ENCODE measurements at regions not wholly inside any gene's neighbourhood (a gene's known extent, or its start where the extent isn't known, plus 50 kb on each side); places are given as distances from the start of the nearest gene placed in this dataset.

GRCh38 chr1:209309198-209309597, 274.3 kb upstream of the CAMK1G start:
- Histone ChIP-seq H3K27me3 (ENCODE audit: control insufficient read depth, insufficient read depth, low read length) (no peaks in the 10 kb centered on the region), H3K9me3 (ENCODE audit: control insufficient read depth in 2 of 3, insufficient read depth in 1 of 3, low read length in 3 of 3) (no peaks in the 10 kb centered on the region), H3K4me1 (ENCODE audit: control insufficient read depth in 2 of 3, insufficient read depth in 2 of 3, low read depth in 1 of 3, low read length in 3 of 3) (no peaks in the 10 kb centered on the region), H3K9ac (ENCODE audit: low read length in 3 of 3) (no peak overlapping the region), H3K36me3 (ENCODE audit: control insufficient read depth in 2 of 3, insufficient read depth in 3 of 3, low read length in 3 of 3) (no peaks in the 10 kb centered on the region), H3K4me3 (ENCODE audit: low read length in 3 of 3) (no peak overlapping the region), H3K27ac (ENCODE audit: low read depth in 2 of 2, low read length in 2 of 2) (no peak overlapping the region)
- TF ChIP-seq, protein P1, sequence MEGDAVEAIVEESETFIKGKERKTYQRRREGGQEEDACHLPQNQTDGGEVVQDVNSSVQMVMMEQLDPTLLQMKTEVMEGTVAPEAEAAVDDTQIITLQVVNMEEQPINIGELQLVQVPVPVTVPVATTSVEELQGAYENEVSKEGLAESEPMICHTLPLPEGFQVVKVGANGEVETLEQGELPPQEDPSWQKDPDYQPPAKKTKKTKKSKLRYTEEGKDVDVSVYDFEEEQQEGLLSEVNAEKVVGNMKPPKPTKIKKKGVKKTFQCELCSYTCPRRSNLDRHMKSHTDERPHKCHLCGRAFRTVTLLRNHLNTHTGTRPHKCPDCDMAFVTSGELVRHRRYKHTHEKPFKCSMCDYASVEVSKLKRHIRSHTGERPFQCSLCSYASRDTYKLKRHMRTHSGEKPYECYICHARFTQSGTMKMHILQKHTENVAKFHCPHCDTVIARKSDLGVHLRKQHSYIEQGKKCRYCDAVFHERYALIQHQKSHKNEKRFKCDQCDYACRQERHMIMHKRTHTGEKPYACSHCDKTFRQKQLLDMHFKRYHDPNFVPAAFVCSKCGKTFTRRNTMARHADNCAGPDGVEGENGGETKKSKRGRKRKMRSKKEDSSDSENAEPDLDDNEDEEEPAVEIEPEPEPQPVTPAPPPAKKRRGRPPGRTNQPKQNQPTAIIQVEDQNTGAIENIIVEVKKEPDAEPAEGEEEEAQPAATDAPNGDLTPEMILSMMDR (IDR thresholded peaks at IDR 0.05; ENCODE audit: borderline replicate concordance, extremely low read depth, insufficient read depth): no peak
- DNase-seq: no peak
- intact Hi-C loops (cut with DNase I): no loop called here
- FAIRE-seq: no peak

GRCh38 chr1:209311770-209312169, 271.7 kb upstream of the CAMK1G start:
- TF ChIP-seq, protein P1 (IDR thresholded peaks at IDR 0.05; ENCODE audit: borderline replicate concordance, extremely low read depth, insufficient read depth): no peak
- no peak overlapping the region for H3K9ac ChIP-seq (ENCODE audit: low read length in 3 of 3)
- FAIRE-seq: no peak

DNA sequence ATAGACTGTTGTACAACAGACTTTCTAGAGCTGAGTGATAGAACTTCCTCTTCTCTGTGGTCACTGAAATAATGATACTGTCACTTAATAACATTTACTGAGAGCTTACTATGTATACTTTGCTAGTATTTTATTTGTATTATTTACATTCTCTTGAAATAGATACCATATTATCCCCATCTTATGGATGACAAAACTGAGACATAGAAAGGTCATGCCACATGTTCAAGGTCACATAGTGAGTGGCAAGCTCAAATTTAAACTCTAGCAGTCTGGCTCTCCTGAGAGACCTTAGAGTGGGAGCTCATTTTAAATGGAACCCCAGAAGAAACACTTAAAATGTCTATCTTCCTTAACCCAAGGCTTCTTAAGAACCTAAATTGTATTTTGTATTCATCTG, 266.6 kb upstream of the CAMK1G start:
- no peak for FAIRE-seq
- Histone ChIP-seq H3K9me3 (ENCODE audit: control insufficient read depth in 2 of 3, insufficient read depth in 1 of 3, low read length in 3 of 3) (no peaks in the 10 kb centered on the region), H3K36me3 (ENCODE audit: control insufficient read depth in 2 of 3, insufficient read depth in 3 of 3, low read length in 3 of 3) (no peaks in the 10 kb centered on the region), H3K27ac (ENCODE audit: low read depth in 2 of 2, low read length in 2 of 2) (no peak overlapping the region), H3K4me1 (ENCODE audit: control insufficient read depth in 2 of 3, insufficient read depth in 2 of 3, low read depth in 1 of 3, low read length in 3 of 3) (no peaks in the 10 kb centered on the region), H3K27me3 (ENCODE audit: control insufficient read depth, insufficient read depth, low read length) (no peaks in the 10 kb centered on the region), H3K4me3 (ENCODE audit: low read length in 3 of 3) (no peak overlapping the region), H3K9ac (ENCODE audit: low read length in 3 of 3) (no peak overlapping the region)
- DNase-seq: no peak
- intact Hi-C loops (cut with DNase I): no loop called here
- TF ChIP-seq, protein P1 (IDR thresholded peaks at IDR 0.05; ENCODE audit: borderline replicate concordance, extremely low read depth, insufficient read depth): no peak

More at GRCh38 chr1:209311770-209312169, 271.7 kb upstream of the CAMK1G start:
- H3K27me3 ChIP-seq (ENCODE audit: control insufficient read depth, insufficient read depth, low read length): no peaks in the 10 kb centered on the region
- DNase-seq: no peak
- H3K4me1 ChIP-seq (ENCODE audit: control insufficient read depth in 2 of 3, insufficient read depth in 2 of 3, low read depth in 1 of 3, low read length in 3 of 3): no peaks in the 10 kb centered on the region
- no peaks in the 10 kb centered on the region for H3K36me3 ChIP-seq (ENCODE audit: control insufficient read depth in 2 of 3, insufficient read depth in 3 of 3, low read length in 3 of 3)
- no peaks in the 10 kb centered on the region for H3K9me3 ChIP-seq (ENCODE audit: control insufficient read depth in 2 of 3, insufficient read depth in 1 of 3, low read length in 3 of 3)
- no peak overlapping the region for H3K4me3 ChIP-seq (ENCODE audit: low read length in 3 of 3)
- intact Hi-C loops (cut with DNase I): no loop called here
- no peak overlapping the region for H3K27ac ChIP-seq (ENCODE audit: low read depth in 2 of 2, low read length in 2 of 2)
